ENCODE measurements at regions not wholly inside any gene's neighbourhood (a gene's known extent, or its start where the extent isn't known, plus 50 kb on each side); places are given as distances from the start of the nearest gene placed in this dataset.

- TF ChIP-seq ZNF138 (CRISPR knock-in tag; IDR thresholded peaks at IDR 0.05; ENCODE audit: low read depth) (no peak), RELA (CRISPR knock-in tag; IDR thresholded peaks at IDR 0.05) (no peak), GATA4 (IDR thresholded peaks at IDR 0.05; ENCODE audit: borderline replicate concordance, low read depth) (no peak)
These were observed 150.3 kb downstream of the LINC00237 start for GRCh38 chr20:20955892-20956291.
